HG02884 (cell line): ENCODE measurements at regions not wholly inside any gene's neighbourhood (a gene's known extent, or its start where the extent isn't known, plus 50 kb on each side); places are given as distances from the start of the nearest gene placed in this dataset.
A peak's percentile ranks its signal among the peaks of the same experiment; 100 is the strongest.

Experiments
- ATAC-seq: cut with Tn5 transposase; IDR thresholded peaks from one replicate; pipeline ENCODE4 v1.9.1; 2021; ENCODE audit warnings: mild to moderate bottlenecking, moderate library complexity; ENCODE audit not compliant: unreplicated experiment

DNA sequence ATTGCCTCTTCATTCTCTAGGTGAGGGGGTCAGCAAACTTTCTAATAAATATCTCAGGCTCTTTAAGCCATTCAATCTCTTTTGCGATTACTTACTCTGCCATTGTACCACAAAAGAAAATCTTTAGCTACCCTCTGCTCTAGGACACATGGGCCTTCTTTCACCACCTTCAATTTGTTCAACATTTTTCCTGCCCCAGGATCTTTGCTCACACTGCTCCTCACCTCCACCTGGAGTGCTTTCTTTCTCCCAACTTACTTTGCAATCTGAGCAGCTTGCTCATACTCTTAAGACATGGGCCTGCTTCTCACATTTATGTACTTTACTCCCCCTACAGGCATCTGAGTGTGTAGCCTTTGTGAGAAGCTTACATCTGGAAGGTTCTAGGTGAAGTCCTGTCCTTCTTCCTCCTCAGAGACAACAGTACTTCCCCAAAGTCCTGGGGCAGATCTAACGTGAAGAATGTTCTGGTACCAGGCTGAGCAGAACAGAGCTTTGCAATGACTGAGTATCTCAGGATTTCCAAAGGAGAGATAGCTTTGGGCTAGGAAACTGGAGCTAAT lies 55.0 kb upstream of the PRDM5 start:
- ATAC-seq: peak; percentile 88

DNA sequence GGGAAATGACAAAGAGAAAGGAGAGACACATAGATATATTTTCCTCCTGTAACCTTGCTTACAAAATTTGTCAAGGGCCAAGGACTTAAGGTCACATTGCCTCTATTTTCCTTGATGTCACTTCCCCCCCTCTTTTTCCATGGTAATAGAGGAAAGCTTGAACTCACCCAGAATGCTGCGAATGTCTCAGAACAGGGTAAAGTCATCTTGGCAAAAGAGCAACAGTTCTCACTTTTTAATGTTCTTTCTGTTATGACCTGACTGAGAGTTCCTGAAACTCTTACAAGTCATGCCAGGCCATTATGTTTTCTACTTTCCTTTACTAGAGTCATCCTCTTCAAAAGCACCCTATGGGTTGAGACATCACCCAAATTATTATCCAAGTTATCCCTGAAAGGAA lies 50.7 kb upstream of the PRDM5 start:
- no peak for ATAC-seq
